ENCODE measurements at regions not wholly inside any gene's neighbourhood (a gene's known extent, or its start where the extent isn't known, plus 50 kb on each side); places are given as distances from the start of the nearest gene placed in this dataset.
"Not testable (repeated sequence)": the region's sequence is repeated elsewhere in the genome, so short reads cannot be mapped to it uniquely, and the experiment has no call there.

DNA sequence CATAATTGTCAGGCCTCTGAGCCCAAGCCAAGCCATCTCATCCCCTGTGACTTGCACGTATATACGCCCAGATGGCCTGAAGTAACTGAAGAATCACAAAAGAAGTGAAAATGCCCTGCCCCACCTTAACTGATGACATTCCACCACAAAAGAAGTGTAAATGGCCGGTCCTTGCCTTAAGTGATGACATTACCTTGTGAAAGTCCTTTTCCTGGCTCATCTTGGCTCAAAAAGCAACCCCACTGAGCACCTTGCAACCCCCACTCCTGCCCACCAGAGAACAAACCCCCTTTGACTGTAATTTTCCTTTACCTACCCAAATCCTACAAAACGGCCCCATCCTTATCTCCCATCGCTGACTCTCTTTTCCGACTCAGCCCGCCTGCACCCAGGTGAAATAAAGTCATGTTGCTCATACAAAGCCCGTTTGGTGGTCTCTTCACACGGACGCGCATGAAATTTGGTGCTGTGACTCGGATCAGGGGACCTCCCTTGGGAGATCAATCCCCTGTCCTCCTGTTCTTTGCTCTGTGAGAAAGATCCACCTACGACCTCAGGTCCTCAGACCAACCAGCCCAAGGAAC is 692.1 kb downstream of the EFNA5 start:
- ATAC-seq; H3K4me2 ChIP-seq (ENCODE audit: low read length); H3K9me3 ChIP-seq (ENCODE audit: control insufficient read depth in 1 of 2, insufficient read depth in 1 of 2, low read depth in 1 of 2, low read length in 2 of 2); CTCF ChIA-PET; RAD21 ChIA-PET (ENCODE audit: low non-redundant PET in 1 of 2, low total read pairs in 2 of 2, uncharacterized antibody in 2 of 2, unreplicated experiment in 2 of 2); H3K4me3 ChIP-seq (replicated peaks in 1 of 2; ENCODE audit: low read depth in 1 of 2, low read length in 2 of 2); H3K27me3 ChIP-seq (ENCODE audit: insufficient read depth, low read length); H3K36me3 ChIP-seq (ENCODE audit: control insufficient read depth in 1 of 2, insufficient read depth in 2 of 2, low read length in 2 of 2); POLR2A ChIA-PET; H3K4me1 ChIP-seq (ENCODE audit: control insufficient read depth in 1 of 2, insufficient read depth in 2 of 2, low read length in 2 of 2); intact Hi-C loops (cut with micrococcal nuclease); DNase-seq (ENCODE audit: low read depth, low spot score); H3K9me2 ChIP-seq (ENCODE audit: insufficient read depth); H4K20me1 ChIP-seq (ENCODE audit: insufficient read depth); H3K27ac ChIP-seq (ENCODE audit: low read depth, low read length); H3K9ac ChIP-seq (ENCODE audit: low read length); BruUV-seq (replicated peaks); H2AFZ ChIP-seq (ENCODE audit: low read depth, low read length, poor library complexity, severe bottlenecking); H3K79me2 ChIP-seq (ENCODE audit: insufficient read depth, low read length): not testable (repeated sequence)

DNA sequence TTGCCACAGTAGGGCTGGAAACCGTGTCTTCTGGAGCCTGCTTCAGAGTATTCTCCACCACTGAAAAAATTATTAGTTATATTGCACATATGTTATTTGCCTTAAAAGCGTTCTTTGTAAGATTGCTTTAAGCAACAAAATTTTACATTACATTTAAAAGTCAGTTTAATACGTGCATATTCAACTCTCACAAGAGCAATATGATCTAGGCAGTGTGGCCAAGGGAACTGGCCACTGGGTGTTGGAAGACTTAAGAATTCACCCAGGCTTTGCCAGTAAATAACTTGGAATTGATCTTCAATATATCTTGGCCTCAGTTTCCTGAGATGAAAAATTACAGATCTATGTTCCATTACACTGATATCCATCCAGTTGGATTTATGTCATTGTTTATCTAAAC is 694.4 kb downstream of the EFNA5 start:
- Histone ChIP-seq H3K27ac (ENCODE audit: low read depth, low read length) (no peak overlapping the region), H3K9ac (ENCODE audit: low read length) (no peak overlapping the region), H3K9me3 (ENCODE audit: control insufficient read depth in 1 of 2, insufficient read depth in 1 of 2, low read depth in 1 of 2, low read length in 2 of 2) (no peaks in the 10 kb centered on the region), H3K36me3 (ENCODE audit: control insufficient read depth in 1 of 2, insufficient read depth in 2 of 2, low read length in 2 of 2) (no peaks in the 10 kb centered on the region), H2AFZ (ENCODE audit: low read depth, low read length, poor library complexity, severe bottlenecking) (no peak overlapping the region), H3K9me2 (ENCODE audit: insufficient read depth) (no peaks in the 10 kb centered on the region), H4K20me1 (ENCODE audit: insufficient read depth) (no peaks in the 10 kb centered on the region), H3K27me3 (ENCODE audit: insufficient read depth, low read length) (no peaks in the 10 kb centered on the region), H3K79me2 (ENCODE audit: insufficient read depth, low read length) (no peaks in the 10 kb centered on the region), H3K4me1 (ENCODE audit: control insufficient read depth in 1 of 2, insufficient read depth in 2 of 2, low read length in 2 of 2) (no peaks in the 10 kb centered on the region), H3K4me2 (ENCODE audit: low read length) (no peak overlapping the region), H3K4me3 (replicated peaks in 1 of 2; ENCODE audit: low read depth in 1 of 2, low read length in 2 of 2) (no peak overlapping the region)
- no peak for ATAC-seq
- DNase-seq (ENCODE audit: low read depth, low spot score), result no peak
- ChIA-PET RAD21 (ENCODE audit: low non-redundant PET in 1 of 2, low total read pairs in 2 of 2, uncharacterized antibody in 2 of 2, unreplicated experiment in 2 of 2) (no interaction called here), CTCF (no interaction called here), POLR2A (no interaction called here)
- no TSS peak for BruUV-seq (replicated peaks)
- intact Hi-C loops (cut with micrococcal nuclease), result no loop called here
- TF ChIP-seq SRF (IDR thresholded peaks at IDR 0.05; ENCODE audit: low read depth), result no peak
- TF ChIP-seq RAD21 (IDR thresholded peaks at IDR 0.05; ENCODE audit: low read depth), result no peak
- no peak for TF ChIP-seq EGR1 (IDR thresholded peaks at IDR 0.05; ENCODE audit: low read depth)
- TF ChIP-seq CEBPB (IDR thresholded peaks at IDR 0.05; ENCODE audit: low read depth), result no peak
- TF ChIP-seq, protein P1, sequence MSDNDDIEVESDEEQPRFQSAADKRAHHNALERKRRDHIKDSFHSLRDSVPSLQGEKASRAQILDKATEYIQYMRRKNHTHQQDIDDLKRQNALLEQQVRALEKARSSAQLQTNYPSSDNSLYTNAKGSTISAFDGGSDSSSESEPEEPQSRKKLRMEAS (IDR thresholded peaks at IDR 0.05), result no peak
- TF ChIP-seq POLR2AphosphoS5 (IDR thresholded peaks at IDR 0.05; ENCODE audit: low read depth, low read length), result no peak
- TF ChIP-seq SP1 (IDR thresholded peaks at IDR 0.05; ENCODE audit: low read depth), result no peak

Data from HCT116 (cell line).